ENCODE measurements at regions not wholly inside any gene's neighbourhood (a gene's known extent, or its start where the extent isn't known, plus 50 kb on each side); places are given as distances from the start of the nearest gene placed in this dataset.

- intact Hi-C loops (cut with DNase I; ENCODE audit: low total_unique reads) = no loop called here
These were observed 119.1 kb upstream of the RND3 start for GRCh38 chr2:150606380-150607060.

GRCh38 chr2:150605664-150606063, 118.2 kb upstream of the RND3 start:
- intact Hi-C loops (cut with DNase I; ENCODE audit: low total_unique reads) = no loop called here
- no peaks in the 10 kb centered on the region for H3K9me3 ChIP-seq
- H3K4me1 ChIP-seq = no peaks in the 10 kb centered on the region
- WGBS, 2 donors = 93 to 96% methylated on average over 3 of the region's 3 CpGs
- DNase-seq = no peak
- H3K4me3 ChIP-seq = no peak overlapping the region
- no peak overlapping the region for H3K27ac ChIP-seq
- H3K27me3 ChIP-seq = no peaks in the 10 kb centered on the region
- no peaks in the 10 kb centered on the region for H3K36me3 ChIP-seq (ENCODE audit: low read depth, missing control alignments)
- TF ChIP-seq POLR2A (IDR thresholded peaks at IDR 0.05) (no peak), CTCF (IDR thresholded peaks at IDR 0.05) (no peak)

More at GRCh38 chr2:150606380-150607060, 119.1 kb upstream of the RND3 start:
- Histone ChIP-seq H3K4me1 (no peaks in the 10 kb centered on the region), H3K36me3 (ENCODE audit: low read depth, missing control alignments) (no peaks in the 10 kb centered on the region), H3K4me3 (no peak overlapping the region), H3K9me3 (no peaks in the 10 kb centered on the region), H3K27ac (no peak overlapping the region), H3K27me3 (no peaks in the 10 kb centered on the region)
- TF ChIP-seq POLR2A (IDR thresholded peaks at IDR 0.05) (no peak), CTCF (IDR thresholded peaks at IDR 0.05) (no peak)
- no peak for DNase-seq

- Histone ChIP-seq H3K27me3 (no peaks in the 10 kb centered on the region), H3K4me1 (no peaks in the 10 kb centered on the region), H3K9me3 (no peaks in the 10 kb centered on the region), H3K4me3 (no peak overlapping the region), H3K27ac (no peak overlapping the region), H3K36me3 (ENCODE audit: low read depth, missing control alignments) (no peaks in the 10 kb centered on the region)
- 61 to 74% methylated on average over 6 of the region's 6 CpGs for WGBS, 2 donors
- intact Hi-C loops (cut with DNase I; ENCODE audit: low total_unique reads) = no loop called here
- TF ChIP-seq CTCF (IDR thresholded peaks at IDR 0.05) = no peak
- TF ChIP-seq POLR2A (IDR thresholded peaks at IDR 0.05) = no peak
- no peak for DNase-seq
These were observed 114.0 kb upstream of the RND3 start for GRCh38 chr2:150601280-150602038.

GRCh38 chr2:150599889-150600288, 112.4 kb upstream of the RND3 start:
- TF ChIP-seq CTCF (IDR thresholded peaks at IDR 0.05) (peak in 1 of 3 experiments; percentile 24), POLR2A (IDR thresholded peaks at IDR 0.05) (no peak)
- intact Hi-C loops (cut with DNase I; ENCODE audit: low total_unique reads) = no loop called here
- no peak overlapping the region for H3K4me3 ChIP-seq
- DNase-seq = no peak
- no peaks in the 10 kb centered on the region for H3K27me3 ChIP-seq
- H3K9me3 ChIP-seq = no peaks in the 10 kb centered on the region
- no peaks in the 10 kb centered on the region for H3K36me3 ChIP-seq (ENCODE audit: low read depth, missing control alignments)
- no peak overlapping the region for H3K27ac ChIP-seq
- H3K4me1 ChIP-seq = no peaks in the 10 kb centered on the region

Measured in testis (tissue), 2 donors.